ENCODE measurements at regions not wholly inside any gene's neighbourhood (a gene's known extent, or its start where the extent isn't known, plus 50 kb on each side); places are given as distances from the start of the nearest gene placed in this dataset.

GRCh38 chr2:34353509-34354113 lies 754.5 kb upstream of the FAM98A start:
- DNase-seq = no peak

GRCh38 chr2:34349527-34349926 lies 750.4 kb upstream of the FAM98A start:
- no peak for DNase-seq

- DNase-seq = no peak
These were observed 745.9 kb upstream of the FAM98A start for GRCh38 chr2:34345030-34345429.

GRCh38 chr2:34340307-34340706 lies 741.2 kb upstream of the FAM98A start:
- DNase-seq = no peak

GRCh38 chr2:34337735-34338134 lies 738.6 kb upstream of the FAM98A start:
- DNase-seq = no peak

- no peak for DNase-seq
These were observed 733.7 kb upstream of the FAM98A start for GRCh38 chr2:34332813-34333212.

- no peak for DNase-seq
These were observed 721.0 kb upstream of the FAM98A start for GRCh38 chr2:34320056-34320455.

- DNase-seq = no peak
These were observed 718.7 kb upstream of the FAM98A start for GRCh38 chr2:34317797-34318196.

- DNase-seq = no peak
These were observed 717.7 kb upstream of the FAM98A start for GRCh38 chr2:34316788-34317187.

GRCh38 chr2:34311816-34312215 lies 712.7 kb upstream of the FAM98A start:
- no peak for DNase-seq

GRCh38 chr2:34308140-34308539 lies 709.0 kb upstream of the FAM98A start:
- no peak for DNase-seq

GRCh38 chr2:34307636-34308035 lies 708.5 kb upstream of the FAM98A start:
- DNase-seq = no peak

GRCh38 chr2:34306745-34307144 lies 707.6 kb upstream of the FAM98A start:
- DNase-seq = no peak

- no peak for DNase-seq
These were observed 706.5 kb upstream of the FAM98A start for GRCh38 chr2:34305587-34305986.

- DNase-seq = no peak
These were observed 695.9 kb upstream of the FAM98A start for GRCh38 chr2:34294961-34295360.

GRCh38 chr2:34291076-34291475 lies 692.0 kb upstream of the FAM98A start:
- DNase-seq = no peak

GRCh38 chr2:34288016-34288415 lies 688.9 kb upstream of the FAM98A start:
- no peak for DNase-seq

GRCh38 chr2:34280606-34281005 lies 681.5 kb upstream of the FAM98A start:
- DNase-seq = no peak

GRCh38 chr2:34266908-34267697 lies 668.0 kb upstream of the FAM98A start:
- no peak for DNase-seq

- no peak for DNase-seq
These were observed 662.6 kb upstream of the FAM98A start for GRCh38 chr2:34261701-34262100.

GRCh38 chr2:34254272-34254878 lies 655.3 kb upstream of the FAM98A start:
- no peak for DNase-seq

- no peak for DNase-seq
These were observed 653.0 kb upstream of the FAM98A start for GRCh38 chr2:34252111-34252510.

GRCh38 chr2:34251578-34251977 lies 652.5 kb upstream of the FAM98A start:
- no peak for DNase-seq

GRCh38 chr2:34244195-34244594 lies 645.1 kb upstream of the FAM98A start:
- no peak for DNase-seq

Data from cerebellar nuclear complex (tissue), 1 donor.